BLaER1 treated with 17β-estradiol and CSF1 and Interleukin-3, amounts not matched to agents 10 nM and 100 nM (cell line): ENCODE measurements at regions not wholly inside any gene's neighbourhood (a gene's known extent, or its start where the extent isn't known, plus 50 kb on each side); places are given as distances from the start of the nearest gene placed in this dataset.
"Not testable (repeated sequence)": the region's sequence is repeated elsewhere in the genome, so short reads cannot be mapped to it uniquely, and the experiment has no call there.

Source experiments
- H3K27ac ChIP-seq, 11 experiments: shearing (Covaris generic); formaldehyde crosslinking; 2 replicates each; pipeline ENCODE4 v1.8.1; 2022
- H3K27me3 ChIP-seq, 11 experiments: shearing (Covaris generic); formaldehyde crosslinking; 2 replicates each; pipeline ENCODE4 v1.8.1; 2022
- H3K36me3 ChIP-seq, 11 experiments: shearing (Covaris generic); formaldehyde crosslinking; 2 replicates each; pipeline ENCODE4 v1.8.1; 2022
- H3K4me1 ChIP-seq, 10 experiments: shearing (Covaris generic); formaldehyde crosslinking; 2 replicates each; pipeline ENCODE4 v1.8.1; 2022
- H3K4me2 ChIP-seq, 11 experiments: shearing (Covaris generic); formaldehyde crosslinking; 2 replicates each; pipeline ENCODE4 v1.8.1; 2022
- H3K4me3 ChIP-seq, 10 experiments: shearing (Covaris generic); formaldehyde crosslinking; 2 replicates each; pipeline ENCODE4 v1.8.1; 2022
- H3K9ac ChIP-seq, 11 experiments: shearing (Covaris generic); formaldehyde crosslinking; 2 replicates each; pipeline ENCODE4 v1.8.1; 2022
- H3K9me3 ChIP-seq, 11 experiments: shearing (Covaris generic); formaldehyde crosslinking; replicated peaks in 1 of 11; 2 replicates each; pipeline ENCODE4 v1.8.1; 2022
- H4K20me1 ChIP-seq, 11 experiments: shearing (Covaris generic); formaldehyde crosslinking; 2 replicates each; pipeline ENCODE4 v1.8.1; 2022
- Cebpa-rat ChIP-seq, 11 experiments: shearing (Covaris generic); IDR thresholded peaks; 2 replicates each; pipeline ENCODE4 v1.8.1; 2022

GRCh38 chr21:20882462-20883407 is 115.5 kb upstream of the NCAM2 start:
- no peaks in the 10 kb centered on the region for H4K20me1 ChIP-seq
- no peak for TF ChIP-seq Cebpa-rat (IDR thresholded peaks at IDR 0.05)
- no peak overlapping the region for H3K4me2 ChIP-seq
- H3K4me1 ChIP-seq = no peaks in the 10 kb centered on the region; a peak in 1 of 20 replicates
- H3K4me3 ChIP-seq = no peak overlapping the region
- no peaks in the 10 kb centered on the region for H3K27me3 ChIP-seq
- no peaks in the 10 kb centered on the region for H3K36me3 ChIP-seq
- no peaks in the 10 kb centered on the region for H3K9me3 ChIP-seq
- H3K27ac ChIP-seq = no peak overlapping the region
- H3K9ac ChIP-seq = no peak overlapping the region

GRCh38 chr21:20883408-20883800 is 114.8 kb upstream of the NCAM2 start:
- H3K9me3 ChIP-seq = no peaks in the 10 kb centered on the region
- H3K27ac ChIP-seq = no peak overlapping the region
- H3K4me3 ChIP-seq = no peak overlapping the region
- H3K4me1 ChIP-seq = no peaks in the 10 kb centered on the region; a peak in 1 of 20 replicates
- no peak for TF ChIP-seq Cebpa-rat (IDR thresholded peaks at IDR 0.05)
- H4K20me1 ChIP-seq = no peaks in the 10 kb centered on the region
- H3K27me3 ChIP-seq = no peaks in the 10 kb centered on the region
- H3K9ac ChIP-seq = no peak overlapping the region
- H3K4me2 ChIP-seq = no peak overlapping the region
- no peaks in the 10 kb centered on the region for H3K36me3 ChIP-seq

- no peak overlapping the region for H3K4me2 ChIP-seq
Measured at GRCh38 chr21:20902511-20902910, 95.7 kb upstream of the NCAM2 start.

GRCh38 chr21:20902998-20903397 is 95.2 kb upstream of the NCAM2 start:
- no peaks in the 10 kb centered on the region for H3K9me3 ChIP-seq
- H4K20me1 ChIP-seq = no peaks in the 10 kb centered on the region
- H3K27ac ChIP-seq = no peak overlapping the region
- no peak overlapping the region for H3K4me2 ChIP-seq
- no peak overlapping the region for H3K4me3 ChIP-seq
- H3K4me1 ChIP-seq = no peaks in the 10 kb centered on the region
- TF ChIP-seq Cebpa-rat (IDR thresholded peaks at IDR 0.05) = no peak
- H3K36me3 ChIP-seq = no peaks in the 10 kb centered on the region
- no peak overlapping the region for H3K9ac ChIP-seq
- H3K27me3 ChIP-seq = no peaks in the 10 kb centered on the region

More at GRCh38 chr21:20902511-20902910, 95.7 kb upstream of the NCAM2 start:
- Histone ChIP-seq H3K27ac (no peak overlapping the region), H3K4me3 (no peak overlapping the region), H3K4me1 (no peaks in the 10 kb centered on the region), H4K20me1 (no peaks in the 10 kb centered on the region), H3K9me3 (no peaks in the 10 kb centered on the region), H3K36me3 (no peaks in the 10 kb centered on the region), H3K27me3 (no peaks in the 10 kb centered on the region), H3K9ac (no peak overlapping the region)
- TF ChIP-seq Cebpa-rat (IDR thresholded peaks at IDR 0.05) = no peak

GRCh38 chr21:20927555-20927954 is 70.7 kb upstream of the NCAM2 start:
- H3K9ac ChIP-seq, H3K4me3 ChIP-seq, H3K4me1 ChIP-seq, H4K20me1 ChIP-seq, H3K4me2 ChIP-seq, H3K9me3 ChIP-seq, H3K36me3 ChIP-seq, H3K27me3 ChIP-seq, H3K27ac ChIP-seq: not testable (repeated sequence)

- H3K9ac ChIP-seq = no peak overlapping the region
Measured at GRCh38 chr21:20942523-20942922, 55.7 kb upstream of the NCAM2 start.

GRCh38 chr21:20943561-20943997 is 54.6 kb upstream of the NCAM2 start:
- Histone ChIP-seq H3K4me3 (no peak overlapping the region), H3K9me3 (no peaks in the 10 kb centered on the region), H3K27me3 (no peaks in the 10 kb centered on the region), H3K27ac (no peak overlapping the region), H3K4me1 (no peaks in the 10 kb centered on the region), H3K36me3 (no peaks in the 10 kb centered on the region), H3K9ac (no peak overlapping the region), H4K20me1 (no peaks in the 10 kb centered on the region), H3K4me2 (no peak overlapping the region)
- no peak for TF ChIP-seq Cebpa-rat (IDR thresholded peaks at IDR 0.05)

More at GRCh38 chr21:20942523-20942922, 55.7 kb upstream of the NCAM2 start:
- no peaks in the 10 kb centered on the region for H4K20me1 ChIP-seq
- H3K36me3 ChIP-seq = no peaks in the 10 kb centered on the region
- no peak overlapping the region for H3K4me2 ChIP-seq
- H3K27ac ChIP-seq = no peak overlapping the region
- TF ChIP-seq Cebpa-rat (IDR thresholded peaks at IDR 0.05) = no peak
- H3K4me1 ChIP-seq = no peaks in the 10 kb centered on the region
- no peak overlapping the region for H3K4me3 ChIP-seq
- no peaks in the 10 kb centered on the region for H3K27me3 ChIP-seq
- no peaks in the 10 kb centered on the region for H3K9me3 ChIP-seq

- H3K4me3 ChIP-seq = no peak overlapping the region
- no peaks in the 10 kb centered on the region for H3K9me3 ChIP-seq
- H3K27me3 ChIP-seq = no peaks in the 10 kb centered on the region
- TF ChIP-seq Cebpa-rat (IDR thresholded peaks at IDR 0.05) = no peak
- H3K27ac ChIP-seq = no peak overlapping the region
- no peak overlapping the region for H3K9ac ChIP-seq
- no peaks in the 10 kb centered on the region for H3K4me1 ChIP-seq
- no peaks in the 10 kb centered on the region for H3K36me3 ChIP-seq
- H3K4me2 ChIP-seq = no peak overlapping the region
- no peaks in the 10 kb centered on the region for H4K20me1 ChIP-seq
Measured at GRCh38 chr21:20944139-20944538, 54.1 kb upstream of the NCAM2 start.

GRCh38 chr21:20946701-20947100 is 51.5 kb upstream of the NCAM2 start:
- Histone ChIP-seq H3K36me3 (no peaks in the 10 kb centered on the region), H4K20me1 (no peaks in the 10 kb centered on the region), H3K9ac (no peak overlapping the region), H3K4me1 (no peaks in the 10 kb centered on the region), H3K4me3 (no peak overlapping the region), H3K27ac (no peak overlapping the region), H3K4me2 (no peak overlapping the region), H3K9me3 (no peaks in the 10 kb centered on the region), H3K27me3 (no peaks in the 10 kb centered on the region)
- TF ChIP-seq Cebpa-rat (IDR thresholded peaks at IDR 0.05) = no peak
